K562 (cell line): ENCODE measurements at regions not wholly inside any gene's neighbourhood (a gene's known extent, or its start where the extent isn't known, plus 50 kb on each side); places are given as distances from the start of the nearest gene placed in this dataset.

Experiments
- EP300 ChIP-seq: IDR thresholded peaks from 2 replicates; pipeline ENCODE4 v1.6.1; 2012; ENCODE audit warnings: low read length, improper control_type of control experiment
- FOXM1 ChIP-seq, 2 experiments: fragments of 450-650 bp in 1 of 2; sonication (generic) in 1 of 2; formaldehyde crosslinking in 1 of 2; IDR thresholded peaks; 2 replicates each; pipeline versions ENCODE4 v1.6.1 to v1.9.0; 2017 to 2022; ENCODE audit warnings: low read depth in 2 of 2, mild to moderate bottlenecking in 2 of 2, missing genetic modification reagents in 1 of 2, moderate library complexity in 1 of 2
- GABPB1 ChIP-seq: sonication (generic); formaldehyde crosslinking; IDR thresholded peaks from 2 replicates; pipeline ENCODE4 v1.8.0; 2022; ENCODE audit warnings: mild to moderate bottlenecking, missing genetic modification reagents
- NCOA6 ChIP-seq: fragments of 450-650 bp; IDR thresholded peaks from 2 replicates; pipeline ENCODE4 v1.6.1; 2017; ENCODE audit warnings: mild to moderate bottlenecking
- PHF20 ChIP-seq: fragments of 450-650 bp; IDR thresholded peaks from 2 replicates; pipeline ENCODE4 v1.6.1; 2018; ENCODE audit not compliant: partially characterized antibody
- SIN3A ChIP-seq, 2 experiments: fragments of 150-350 bp in 1 of 2; IDR thresholded peaks; 2 replicates each; pipeline ENCODE4 v1.6.1; 2011 to 2016; ENCODE audit warnings: borderline replicate concordance in 2 of 2, low read depth in 2 of 2, low read length in 2 of 2, mild to moderate bottlenecking in 2 of 2, moderate library complexity in 2 of 2; ENCODE audit not compliant: control insufficient read depth in 1 of 2
- SMARCA4 ChIP-seq: fragments of 450-650 bp; IDR thresholded peaks from 2 replicates; pipeline ENCODE4 v1.6.1; 2016
- SRSF1 ChIP-seq: fragments of 200-400 bp; formaldehyde crosslinking; IDR thresholded peaks from 2 replicates; pipeline ENCODE4 v1.6.1; 2017; ENCODE audit warnings: mild to moderate bottlenecking, low read depth, low read length, moderate library complexity
- ZNF3 ChIP-seq: fragments of 250-450 bp; sonication (Bioruptor Pico); IDR thresholded peaks from 2 replicates; pipeline ENCODE4 v1.5.0; 2021; ENCODE audit warnings: mild to moderate bottlenecking, moderate library complexity
- TF ChIP-seq, protein P1 (sequence below), 3 experiments: IDR thresholded peaks in 2 of 3; conservative IDR thresholded peaks in 1 of 3; 2 replicates each; pipeline ENCODE4 v1.5.1; 2011 to 2012; ENCODE audit warnings: low read length in 3 of 3, mild to moderate bottlenecking in 3 of 3, control low read depth in 2 of 3, improper control_type of control experiment in 1 of 3, inconsistent platforms in 1 of 3, low read depth in 1 of 3, mixed read lengths in 1 of 3, moderate library complexity in 1 of 3; ENCODE audit not compliant: insufficient read depth in 2 of 3
- TF ChIP-seq, protein P2 (sequence below): fragments of 450-650 bp; formaldehyde crosslinking; IDR thresholded peaks from 2 replicates; pipeline ENCODE4 v1.4.0; 2022; ENCODE audit warnings: missing genetic modification characterization

DNA sequence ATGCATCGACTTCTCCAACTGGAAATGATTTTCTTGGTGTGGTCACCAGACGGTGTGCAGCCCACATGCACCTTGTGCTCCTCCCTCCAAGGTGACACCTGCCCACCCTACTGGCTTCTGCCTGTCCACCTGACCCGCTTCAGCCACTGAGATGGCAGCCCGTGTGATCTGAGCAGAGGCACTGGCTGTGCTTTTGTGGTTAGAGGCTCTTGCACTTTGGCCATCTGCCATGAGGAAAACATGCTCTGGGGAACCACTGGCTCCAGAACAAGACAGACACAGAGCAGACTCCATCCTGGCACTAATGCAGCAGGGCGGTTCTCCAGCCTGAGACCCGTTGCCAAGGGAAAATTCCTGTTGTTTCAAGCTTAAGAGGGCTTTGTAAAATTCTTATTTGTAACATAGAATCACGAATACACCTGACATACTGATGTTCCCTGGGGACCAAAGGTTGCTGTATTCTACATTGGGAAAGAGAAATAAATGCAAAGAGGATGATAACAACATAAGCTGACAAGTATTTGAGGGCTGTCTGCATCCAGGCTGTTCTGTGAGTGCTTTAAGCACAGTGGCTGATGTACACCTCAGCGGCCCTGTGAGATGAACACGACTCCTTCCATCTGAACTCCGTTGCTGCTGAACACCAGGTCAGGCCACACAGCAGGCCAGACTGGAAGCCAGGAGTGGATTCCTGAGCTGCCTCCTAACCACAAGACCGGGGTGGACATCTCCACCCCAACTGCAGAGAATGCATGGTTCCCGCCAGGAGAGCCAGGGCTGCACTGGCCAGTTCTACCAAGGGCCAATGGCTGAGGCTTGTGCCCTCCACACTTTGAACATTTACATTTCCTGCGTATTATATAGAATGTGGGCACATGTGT lies 820.4 kb downstream of the GALR1 start:
- TF ChIP-seq FOXM1 (IDR thresholded peaks at IDR 0.05; ENCODE audit: low read depth): no peak
- no peak for TF ChIP-seq FOXM1 (CRISPR knock-in tag; IDR thresholded peaks at IDR 0.05; ENCODE audit: low read depth)
- TF ChIP-seq SIN3A (IDR thresholded peaks at IDR 0.05; ENCODE audit: borderline replicate concordance in 2 of 2, control insufficient read depth in 1 of 2, low read depth in 2 of 2, low read length in 2 of 2): no peak
- TF ChIP-seq SRSF1: no peak
- TF ChIP-seq ZNF3 (CRISPR knock-in tag): no peak
- TF ChIP-seq, protein P1, sequence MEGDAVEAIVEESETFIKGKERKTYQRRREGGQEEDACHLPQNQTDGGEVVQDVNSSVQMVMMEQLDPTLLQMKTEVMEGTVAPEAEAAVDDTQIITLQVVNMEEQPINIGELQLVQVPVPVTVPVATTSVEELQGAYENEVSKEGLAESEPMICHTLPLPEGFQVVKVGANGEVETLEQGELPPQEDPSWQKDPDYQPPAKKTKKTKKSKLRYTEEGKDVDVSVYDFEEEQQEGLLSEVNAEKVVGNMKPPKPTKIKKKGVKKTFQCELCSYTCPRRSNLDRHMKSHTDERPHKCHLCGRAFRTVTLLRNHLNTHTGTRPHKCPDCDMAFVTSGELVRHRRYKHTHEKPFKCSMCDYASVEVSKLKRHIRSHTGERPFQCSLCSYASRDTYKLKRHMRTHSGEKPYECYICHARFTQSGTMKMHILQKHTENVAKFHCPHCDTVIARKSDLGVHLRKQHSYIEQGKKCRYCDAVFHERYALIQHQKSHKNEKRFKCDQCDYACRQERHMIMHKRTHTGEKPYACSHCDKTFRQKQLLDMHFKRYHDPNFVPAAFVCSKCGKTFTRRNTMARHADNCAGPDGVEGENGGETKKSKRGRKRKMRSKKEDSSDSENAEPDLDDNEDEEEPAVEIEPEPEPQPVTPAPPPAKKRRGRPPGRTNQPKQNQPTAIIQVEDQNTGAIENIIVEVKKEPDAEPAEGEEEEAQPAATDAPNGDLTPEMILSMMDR (IDR thresholded peaks at IDR 0.05 in 2 of 3, conservative IDR thresholded peaks at IDR 0.05 in 1 of 3; ENCODE audit: insufficient read depth in 2 of 3, low read depth in 1 of 3, low read length in 3 of 3): no peak
- no peak for TF ChIP-seq SMARCA4
- TF ChIP-seq NCOA6: no peak
- no peak for TF ChIP-seq PHF20
- TF ChIP-seq, protein P2, sequence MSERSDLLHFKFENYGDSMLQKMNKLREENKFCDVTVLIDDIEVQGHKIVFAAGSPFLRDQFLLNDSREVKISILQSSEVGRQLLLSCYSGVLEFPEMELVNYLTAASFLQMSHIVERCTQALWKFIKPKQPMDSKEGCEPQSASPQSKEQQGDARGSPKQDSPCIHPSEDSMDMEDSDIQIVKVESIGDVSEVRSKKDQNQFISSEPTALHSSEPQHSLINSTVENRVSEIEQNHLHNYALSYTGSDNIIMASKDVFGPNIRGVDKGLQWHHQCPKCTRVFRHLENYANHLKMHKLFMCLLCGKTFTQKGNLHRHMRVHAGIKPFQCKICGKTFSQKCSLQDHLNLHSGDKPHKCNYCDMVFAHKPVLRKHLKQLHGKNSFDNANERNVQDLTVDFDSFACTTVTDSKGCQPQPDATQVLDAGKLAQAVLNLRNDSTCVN (CRISPR knock-in tag): no peak
- no peak for TF ChIP-seq GABPB1 (CRISPR knock-in tag)
- no peak for TF ChIP-seq EP300
